B cell (primary cell): ENCODE measurements at regions not wholly inside any gene's neighbourhood (a gene's known extent, or its start where the extent isn't known, plus 50 kb on each side); places are given as distances from the start of the nearest gene placed in this dataset.

Experiments
- CTCF ChIP-seq: fragments of 200-600 bp; IDR thresholded peaks from one replicate; pipeline ENCODE4 v1.8.0; 2022; ENCODE audit warnings: antibody characterized with exemption, mild to moderate bottlenecking
- EZH2 ChIP-seq: IDR thresholded peaks from 2 replicates; pipeline ENCODE4 v1.6.1; 2012; ENCODE audit warnings: borderline replicate concordance, low read depth, mild to moderate bottlenecking, moderate library complexity, low read length; ENCODE audit not compliant: insufficient read depth, poor library complexity, severe bottlenecking

GRCh38 chr12:40464121-40464520 is 228.1 kb upstream of the CNTN1 start:
- no peak for TF ChIP-seq EZH2
- TF ChIP-seq CTCF, result no peak
